Stimulated activated CD4-positive, alpha-beta T cell treated with anti-CD3 and anti-CD28 coated beads, TNF-alpha, amount 100 ng/mL, for 48 hours (primary cell): ENCODE measurements at regions not wholly inside any gene's neighbourhood (a gene's known extent, or its start where the extent isn't known, plus 50 kb on each side); places are given as distances from the start of the nearest gene placed in this dataset.

Experiments
- DNase-seq, 3 donors: peaks; one replicate each; pipeline ENCODE4 v3.0.0-alpha.2; 2020; ENCODE audit warnings: low read depth in 3 of 3

GRCh38 chr14:71597955-71598660 lies 334.1 kb upstream of the RGS6 start:
- DNase-seq, result no peak

GRCh38 chr14:71600309-71600708 lies 331.9 kb upstream of the RGS6 start:
- DNase-seq, result no peak

- no peak for DNase-seq
These were observed 329.7 kb upstream of the RGS6 start for GRCh38 chr14:71602524-71602923.

- no peak for DNase-seq
These were observed 328.0 kb upstream of the RGS6 start for GRCh38 chr14:71604231-71604630.

GRCh38 chr14:71606064-71606463 lies 326.2 kb upstream of the RGS6 start:
- no peak for DNase-seq

- no peak for DNase-seq
These were observed 325.7 kb upstream of the RGS6 start for GRCh38 chr14:71606575-71606974.

GRCh38 chr14:71607056-71607455 lies 325.2 kb upstream of the RGS6 start:
- DNase-seq, result no peak

GRCh38 chr14:71610149-71610548 lies 322.1 kb upstream of the RGS6 start:
- DNase-seq, result no peak

- no peak for DNase-seq
These were observed 321.4 kb upstream of the RGS6 start for GRCh38 chr14:71610797-71611196.

GRCh38 chr14:71613168-71613567 lies 319.1 kb upstream of the RGS6 start:
- no peak for DNase-seq

GRCh38 chr14:71616013-71616412 lies 316.2 kb upstream of the RGS6 start:
- no peak for DNase-seq

GRCh38 chr14:71618047-71618446 lies 314.2 kb upstream of the RGS6 start:
- DNase-seq, result no peak

GRCh38 chr14:71618716-71619115 lies 313.5 kb upstream of the RGS6 start:
- DNase-seq, result no peak

- DNase-seq, result no peak
These were observed 312.8 kb upstream of the RGS6 start for GRCh38 chr14:71619472-71619871.

GRCh38 chr14:71620401-71620800 lies 311.8 kb upstream of the RGS6 start:
- DNase-seq, result no peak

GRCh38 chr14:71621276-71621675 lies 311.0 kb upstream of the RGS6 start:
- DNase-seq, result no peak

GRCh38 chr14:71621980-71622605 lies 310.1 kb upstream of the RGS6 start:
- DNase-seq, result no peak

- DNase-seq, result no peak
These were observed 308.3 kb upstream of the RGS6 start for GRCh38 chr14:71623939-71624338.

- no peak for DNase-seq
These were observed 307.1 kb upstream of the RGS6 start for GRCh38 chr14:71625175-71625574.

GRCh38 chr14:71625891-71626701 lies 306.1 kb upstream of the RGS6 start:
- no peak for DNase-seq

GRCh38 chr14:71628433-71628832 lies 303.8 kb upstream of the RGS6 start:
- DNase-seq, result no peak

- no peak for DNase-seq
These were observed 303.0 kb upstream of the RGS6 start for GRCh38 chr14:71629250-71629649.
